ENCODE measurements at regions not wholly inside any gene's neighbourhood (a gene's known extent, or its start where the extent isn't known, plus 50 kb on each side); places are given as distances from the start of the nearest gene placed in this dataset.

- no peak overlapping the region for H3K4me3 Mint-ChIP-seq
- peaks cover 2% of the 10 kb centered on the region for H3K36me3 Mint-ChIP-seq (ENCODE audit: low read depth)
- H3K9me3 Mint-ChIP-seq, result peaks cover 5% of the 10 kb centered on the region
- no peak for DNase-seq (ENCODE audit: low spot score)
- H3K27me3 Mint-ChIP-seq (ENCODE audit: low read depth), result no peaks in the 10 kb centered on the region
- no peak overlapping the region for H3K27ac Mint-ChIP-seq
- peaks cover 4% of the 10 kb centered on the region for H3K4me1 Mint-ChIP-seq (ENCODE audit: low read depth)
Measured at GRCh38 chr4:4631150-4631549, 89.3 kb upstream of the STX18 start.

- H3K36me3 Mint-ChIP-seq (ENCODE audit: low read depth), result peaks cover 2% of the 10 kb centered on the region
- H3K4me1 Mint-ChIP-seq (ENCODE audit: low read depth), result peaks cover 4% of the 10 kb centered on the region
- DNase-seq (ENCODE audit: low spot score), result no peak
- no peak overlapping the region for H3K27ac Mint-ChIP-seq
- peaks cover 5% of the 10 kb centered on the region for H3K9me3 Mint-ChIP-seq
- no peaks in the 10 kb centered on the region for H3K27me3 Mint-ChIP-seq (ENCODE audit: low read depth)
- H3K4me3 Mint-ChIP-seq, result no peak overlapping the region
Measured at GRCh38 chr4:4627906-4628305, 86.1 kb upstream of the STX18 start.

GRCh38 chr4:4627111-4627510, 85.3 kb upstream of the STX18 start:
- Mint-ChIP-seq H3K9me3 (peaks cover 5% of the 10 kb centered on the region), H3K36me3 (ENCODE audit: low read depth) (peaks cover 2% of the 10 kb centered on the region), H3K27me3 (ENCODE audit: low read depth) (no peaks in the 10 kb centered on the region), H3K27ac (no peak overlapping the region), H3K4me3 (no peak overlapping the region), H3K4me1 (ENCODE audit: low read depth) (peaks cover 4% of the 10 kb centered on the region)
- no peak for DNase-seq (ENCODE audit: low spot score)

GRCh38 chr4:4625488-4625887, 83.6 kb upstream of the STX18 start:
- no peak for DNase-seq (ENCODE audit: low spot score)

GRCh38 chr4:4624276-4624897, 82.5 kb upstream of the STX18 start:
- Mint-ChIP-seq H3K27ac (no peak overlapping the region), H3K36me3 (ENCODE audit: low read depth) (peaks cover 2% of the 10 kb centered on the region), H3K27me3 (ENCODE audit: low read depth) (no peaks in the 10 kb centered on the region), H3K4me1 (ENCODE audit: low read depth) (no peaks in the 10 kb centered on the region), H3K9me3 (peaks cover 5% of the 10 kb centered on the region), H3K4me3 (no peak overlapping the region)
- DNase-seq (ENCODE audit: low spot score), result no peak

More at GRCh38 chr4:4625488-4625887, 83.6 kb upstream of the STX18 start:
- Mint-ChIP-seq H3K4me1 (ENCODE audit: low read depth) (peaks cover 1% of the 10 kb centered on the region), H3K4me3 (no peak overlapping the region), H3K9me3 (peaks cover 5% of the 10 kb centered on the region), H3K27me3 (ENCODE audit: low read depth) (no peaks in the 10 kb centered on the region), H3K27ac (no peak overlapping the region), H3K36me3 (ENCODE audit: low read depth) (peaks cover 2% of the 10 kb centered on the region)

- H3K27ac Mint-ChIP-seq, result no peak overlapping the region
- no peak overlapping the region for H3K4me3 Mint-ChIP-seq
- H3K36me3 Mint-ChIP-seq (ENCODE audit: low read depth), result no peaks in the 10 kb centered on the region
- no peaks in the 10 kb centered on the region for H3K9me3 Mint-ChIP-seq
- DNase-seq (ENCODE audit: low spot score), result no peak
- no peaks in the 10 kb centered on the region for H3K27me3 Mint-ChIP-seq (ENCODE audit: low read depth)
- H3K4me1 Mint-ChIP-seq (ENCODE audit: low read depth), result no peaks in the 10 kb centered on the region
Measured at GRCh38 chr4:4619821-4620220, 78.0 kb upstream of the STX18 start.

GRCh38 chr4:4618847-4619246, 77.0 kb upstream of the STX18 start:
- H3K27me3 Mint-ChIP-seq (ENCODE audit: low read depth), result no peaks in the 10 kb centered on the region
- no peaks in the 10 kb centered on the region for H3K36me3 Mint-ChIP-seq (ENCODE audit: low read depth)
- no peak overlapping the region for H3K4me3 Mint-ChIP-seq
- no peak overlapping the region for H3K27ac Mint-ChIP-seq
- H3K4me1 Mint-ChIP-seq (ENCODE audit: low read depth), result no peaks in the 10 kb centered on the region
- no peaks in the 10 kb centered on the region for H3K9me3 Mint-ChIP-seq
- no peak for DNase-seq (ENCODE audit: low spot score)

GRCh38 chr4:4614925-4615678, 73.3 kb upstream of the STX18 start:
- no peak for DNase-seq (ENCODE audit: low spot score)
- H3K36me3 Mint-ChIP-seq (ENCODE audit: low read depth), result no peaks in the 10 kb centered on the region
- H3K4me3 Mint-ChIP-seq, result no peak overlapping the region
- H3K4me1 Mint-ChIP-seq (ENCODE audit: low read depth), result no peaks in the 10 kb centered on the region
- H3K27ac Mint-ChIP-seq, result no peak overlapping the region
- H3K27me3 Mint-ChIP-seq (ENCODE audit: low read depth), result no peaks in the 10 kb centered on the region
- H3K9me3 Mint-ChIP-seq, result no peaks in the 10 kb centered on the region

GRCh38 chr4:4613641-4614286, 71.9 kb upstream of the STX18 start:
- H3K4me1 Mint-ChIP-seq (ENCODE audit: low read depth), result no peaks in the 10 kb centered on the region
- no peaks in the 10 kb centered on the region for H3K9me3 Mint-ChIP-seq
- no peak overlapping the region for H3K27ac Mint-ChIP-seq
- no peaks in the 10 kb centered on the region for H3K27me3 Mint-ChIP-seq (ENCODE audit: low read depth)
- DNase-seq (ENCODE audit: low spot score), result no peak
- no peaks in the 10 kb centered on the region for H3K36me3 Mint-ChIP-seq (ENCODE audit: low read depth)
- H3K4me3 Mint-ChIP-seq, result no peak overlapping the region

GRCh38 chr4:4613126-4613465, 71.2 kb upstream of the STX18 start:
- Mint-ChIP-seq H3K36me3 (ENCODE audit: low read depth) (no peaks in the 10 kb centered on the region), H3K27ac (no peak overlapping the region), H3K27me3 (ENCODE audit: low read depth) (no peaks in the 10 kb centered on the region), H3K9me3 (no peaks in the 10 kb centered on the region), H3K4me3 (no peak overlapping the region), H3K4me1 (ENCODE audit: low read depth) (no peaks in the 10 kb centered on the region)
- DNase-seq (ENCODE audit: low spot score), result no peak

GRCh38 chr4:4610672-4611071, 68.8 kb upstream of the STX18 start:
- no peak overlapping the region for H3K4me3 Mint-ChIP-seq

GRCh38 chr4:4609622-4610334, 67.9 kb upstream of the STX18 start:
- H3K9me3 Mint-ChIP-seq, result no peaks in the 10 kb centered on the region
- H3K27me3 Mint-ChIP-seq (ENCODE audit: low read depth), result no peaks in the 10 kb centered on the region
- DNase-seq (ENCODE audit: low spot score), result no peak
- H3K4me3 Mint-ChIP-seq, result no peak overlapping the region
- H3K27ac Mint-ChIP-seq, result no peak overlapping the region
- no peaks in the 10 kb centered on the region for H3K4me1 Mint-ChIP-seq (ENCODE audit: low read depth)
- H3K36me3 Mint-ChIP-seq (ENCODE audit: low read depth), result no peaks in the 10 kb centered on the region

More at GRCh38 chr4:4610672-4611071, 68.8 kb upstream of the STX18 start:
- Mint-ChIP-seq H3K4me1 (ENCODE audit: low read depth) (no peaks in the 10 kb centered on the region), H3K36me3 (ENCODE audit: low read depth) (no peaks in the 10 kb centered on the region), H3K27ac (no peak overlapping the region), H3K9me3 (no peaks in the 10 kb centered on the region), H3K27me3 (ENCODE audit: low read depth) (no peaks in the 10 kb centered on the region)
- no peak for DNase-seq (ENCODE audit: low spot score)

- no peaks in the 10 kb centered on the region for H3K4me1 Mint-ChIP-seq (ENCODE audit: low read depth)
- H3K36me3 Mint-ChIP-seq (ENCODE audit: low read depth), result no peaks in the 10 kb centered on the region
- no peaks in the 10 kb centered on the region for H3K27me3 Mint-ChIP-seq (ENCODE audit: low read depth)
- no peak overlapping the region for H3K27ac Mint-ChIP-seq
- DNase-seq (ENCODE audit: low spot score), result no peak
- no peaks in the 10 kb centered on the region for H3K9me3 Mint-ChIP-seq
- no peak overlapping the region for H3K4me3 Mint-ChIP-seq
Measured at GRCh38 chr4:4608214-4608537, 66.3 kb upstream of the STX18 start.

Data from T-helper 2 cell treated with Interferon-gamma antibody and Interleukin-4, amounts not matched to agents 5 μg/mL and 100 μg/mL, for 36 hours (primary cell).